ENCODE measurements at regions not wholly inside any gene's neighbourhood (a gene's known extent, or its start where the extent isn't known, plus 50 kb on each side); places are given as distances from the start of the nearest gene placed in this dataset.
"Not testable (repeated sequence)": the region's sequence is repeated elsewhere in the genome, so short reads cannot be mapped to it uniquely, and the experiment has no call there.

DNA sequence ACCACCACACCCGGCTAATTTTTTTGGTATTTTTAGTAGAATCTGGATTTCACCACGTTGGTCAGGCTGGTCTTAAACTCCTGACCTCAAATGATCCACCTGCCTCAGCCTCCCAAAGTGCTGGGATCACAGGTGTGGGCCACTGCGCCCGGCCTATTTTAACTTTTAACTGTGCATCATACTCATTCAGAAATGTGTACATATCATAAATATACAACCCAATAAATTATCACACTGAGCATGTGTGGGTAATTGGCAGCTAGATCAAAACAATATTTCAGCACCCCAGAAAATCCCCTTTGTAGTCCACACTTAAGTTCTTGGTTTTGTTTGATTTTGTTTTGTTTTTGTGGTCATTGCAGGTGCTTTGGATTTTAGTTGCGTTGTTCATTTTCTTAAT, 228.9 kb upstream of the ZNF217 start:
- no peak for DNase-seq (ENCODE audit: low read depth)
- no peak overlapping the region for H3K4me3 ChIP-seq (ENCODE audit: low read depth, low read length)
- TF ChIP-seq, protein P1, sequence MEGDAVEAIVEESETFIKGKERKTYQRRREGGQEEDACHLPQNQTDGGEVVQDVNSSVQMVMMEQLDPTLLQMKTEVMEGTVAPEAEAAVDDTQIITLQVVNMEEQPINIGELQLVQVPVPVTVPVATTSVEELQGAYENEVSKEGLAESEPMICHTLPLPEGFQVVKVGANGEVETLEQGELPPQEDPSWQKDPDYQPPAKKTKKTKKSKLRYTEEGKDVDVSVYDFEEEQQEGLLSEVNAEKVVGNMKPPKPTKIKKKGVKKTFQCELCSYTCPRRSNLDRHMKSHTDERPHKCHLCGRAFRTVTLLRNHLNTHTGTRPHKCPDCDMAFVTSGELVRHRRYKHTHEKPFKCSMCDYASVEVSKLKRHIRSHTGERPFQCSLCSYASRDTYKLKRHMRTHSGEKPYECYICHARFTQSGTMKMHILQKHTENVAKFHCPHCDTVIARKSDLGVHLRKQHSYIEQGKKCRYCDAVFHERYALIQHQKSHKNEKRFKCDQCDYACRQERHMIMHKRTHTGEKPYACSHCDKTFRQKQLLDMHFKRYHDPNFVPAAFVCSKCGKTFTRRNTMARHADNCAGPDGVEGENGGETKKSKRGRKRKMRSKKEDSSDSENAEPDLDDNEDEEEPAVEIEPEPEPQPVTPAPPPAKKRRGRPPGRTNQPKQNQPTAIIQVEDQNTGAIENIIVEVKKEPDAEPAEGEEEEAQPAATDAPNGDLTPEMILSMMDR (IDR thresholded peaks at IDR 0.05; ENCODE audit: insufficient read depth, low read depth, low read length) = no peak

- TF ChIP-seq, protein P1 (IDR thresholded peaks at IDR 0.05; ENCODE audit: insufficient read depth, low read depth, low read length) = no peak
- no peak overlapping the region for H3K4me3 ChIP-seq (ENCODE audit: low read depth, low read length)
- no peak for DNase-seq (ENCODE audit: low read depth)
These were observed 226.4 kb upstream of the ZNF217 start for GRCh38 chr20:53819973-53820451.

- TF ChIP-seq, protein P1 (IDR thresholded peaks at IDR 0.05; ENCODE audit: insufficient read depth, low read depth, low read length) = no peak
- no peak for DNase-seq (ENCODE audit: low read depth)
- H3K4me3 ChIP-seq (ENCODE audit: low read depth, low read length) = no peak overlapping the region
These were observed 225.0 kb upstream of the ZNF217 start for GRCh38 chr20:53818457-53819177.

- not testable (repeated sequence) for DNase-seq (ENCODE audit: low read depth); H3K4me3 ChIP-seq (ENCODE audit: low read depth, low read length)
These were observed 223.9 kb upstream of the ZNF217 start for GRCh38 chr20:53817513-53817912.

DNA sequence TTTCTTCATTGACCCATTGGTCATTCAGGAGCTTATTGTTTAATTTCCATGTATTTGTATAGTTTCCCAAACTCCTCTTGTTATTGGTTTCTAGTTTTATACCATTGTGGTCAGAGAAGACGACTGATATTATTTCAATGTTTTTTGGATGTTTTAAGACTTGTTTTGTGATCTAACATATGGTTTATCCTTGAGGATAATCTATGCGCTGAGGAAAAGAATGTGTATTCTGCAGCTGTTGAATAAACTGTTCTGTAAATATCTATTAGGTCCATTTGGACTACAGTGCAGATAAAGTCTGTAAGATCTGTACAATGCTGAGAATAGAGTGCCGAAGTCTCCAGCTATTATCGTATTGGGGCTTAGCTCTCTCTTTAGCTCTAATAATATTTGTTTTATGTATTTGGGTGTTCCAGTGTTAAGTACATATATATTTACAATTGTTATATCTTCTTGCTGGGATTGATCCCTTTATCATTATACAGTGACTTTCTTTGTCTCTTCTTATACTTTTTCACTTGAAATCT, 223.3 kb upstream of the ZNF217 start:
- H3K4me3 ChIP-seq (ENCODE audit: low read depth, low read length) = no peak overlapping the region
- no peak for DNase-seq (ENCODE audit: low read depth)
- TF ChIP-seq, protein P1 (IDR thresholded peaks at IDR 0.05; ENCODE audit: insufficient read depth, low read depth, low read length) = no peak

GRCh38 chr20:53815509-53815908, 221.9 kb upstream of the ZNF217 start:
- H3K4me3 ChIP-seq (ENCODE audit: low read depth, low read length) = no peak overlapping the region
- TF ChIP-seq, protein P1 (IDR thresholded peaks at IDR 0.05; ENCODE audit: insufficient read depth, low read depth, low read length) = no peak
- no peak for DNase-seq (ENCODE audit: low read depth)

DNA sequence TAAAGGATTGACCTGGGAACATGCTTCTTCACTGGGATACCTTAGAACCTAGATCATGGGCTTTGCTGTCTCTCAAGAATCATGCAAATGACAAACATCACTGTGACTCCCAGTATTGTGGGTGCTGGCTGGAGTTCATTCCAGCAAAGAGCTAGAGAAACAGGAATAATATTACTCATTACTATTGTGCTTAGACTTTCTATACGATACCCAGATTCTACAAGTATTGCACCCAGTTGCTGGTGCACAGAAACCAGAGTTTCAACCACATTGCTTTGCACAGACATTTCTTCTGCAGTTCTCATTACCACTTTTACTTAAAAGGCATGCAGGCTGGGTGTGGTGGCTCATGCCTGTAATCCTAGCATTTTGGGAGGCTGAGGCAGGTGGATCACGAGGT, 220.4 kb upstream of the ZNF217 start:
- no peak overlapping the region for H3K4me3 ChIP-seq (ENCODE audit: low read depth, low read length)
- TF ChIP-seq, protein P1 (IDR thresholded peaks at IDR 0.05; ENCODE audit: insufficient read depth, low read depth, low read length) = no peak
- DNase-seq (ENCODE audit: low read depth) = no peak

Measured in fibroblast of villous mesenchyme (primary cell).